Stimulated activated CD4-positive, alpha-beta T cell treated with anti-CD3 and anti-CD28 coated beads, TNF-alpha, amount 100 ng/mL, for 24 hours (primary cell): ENCODE measurements at regions not wholly inside any gene's neighbourhood (a gene's known extent, or its start where the extent isn't known, plus 50 kb on each side); places are given as distances from the start of the nearest gene placed in this dataset.
"Not testable (repeated sequence)": the region's sequence is repeated elsewhere in the genome, so short reads cannot be mapped to it uniquely, and the experiment has no call there.

ENCODE experiments used
- DNase-seq, 3 experiments: peaks; one replicate each; pipeline ENCODE4 v3.0.0-alpha.2; 2020; ENCODE audit warnings: low read depth in 3 of 3

GRCh38 chr16:66242672-66243071 is 123.8 kb upstream of the CDH5 start:
- DNase-seq, result no peak

DNA sequence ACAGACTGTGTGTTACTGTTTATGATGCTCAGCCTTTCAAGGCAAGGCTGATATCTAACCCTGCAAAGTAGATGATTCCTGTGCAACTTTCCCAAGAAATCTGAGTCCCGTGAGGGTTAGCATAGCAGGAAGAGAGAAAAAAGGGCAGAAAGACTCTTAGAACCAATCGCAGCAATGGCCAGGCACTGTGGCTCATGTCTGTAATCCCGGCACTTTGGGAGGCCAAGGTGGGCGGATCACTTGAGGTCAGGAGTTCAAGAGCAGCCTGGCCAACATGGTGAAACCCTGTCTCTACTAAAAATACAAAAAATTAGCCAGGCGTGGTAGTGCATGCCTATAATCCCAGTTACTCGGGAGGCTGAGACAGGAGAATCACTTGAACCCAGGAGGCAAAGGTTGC is 124.3 kb upstream of the CDH5 start:
- DNase-seq, result not testable (repeated sequence)

DNA sequence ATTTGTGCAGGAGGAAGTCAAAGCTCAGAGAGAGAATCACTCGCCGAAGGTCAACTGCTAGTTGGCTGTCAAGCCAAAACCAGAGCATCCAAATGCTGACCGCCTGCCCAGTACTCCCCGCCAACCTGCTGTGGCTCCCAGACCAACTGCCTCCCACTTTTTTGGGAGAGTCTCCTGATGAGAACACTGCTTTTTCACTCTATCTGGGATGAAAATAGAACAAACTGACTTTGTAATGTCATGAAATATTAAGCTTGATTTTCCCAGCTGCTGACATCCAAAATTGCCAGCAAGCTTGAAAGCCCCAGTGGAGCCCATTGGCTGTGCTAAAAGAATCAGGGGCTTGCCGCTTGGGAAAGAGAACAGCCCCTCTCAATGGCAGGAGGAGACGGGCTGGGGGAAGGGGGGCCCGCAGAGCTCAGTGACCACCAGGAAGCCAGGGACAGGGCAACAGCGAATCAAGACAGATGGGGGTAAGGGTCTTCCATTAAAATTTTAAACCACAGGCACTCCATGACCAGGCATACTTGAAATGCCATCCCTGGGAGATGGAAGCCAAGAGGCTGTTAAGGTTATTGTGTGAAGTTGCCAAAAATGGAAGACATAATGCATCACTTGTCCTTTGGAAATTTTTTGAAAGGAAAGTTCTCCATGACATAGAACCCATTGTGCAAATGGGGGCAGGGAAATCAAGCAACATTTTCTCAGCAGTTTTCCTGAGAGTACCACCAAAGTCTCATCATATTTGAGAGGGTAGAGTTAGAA is 125.7 kb upstream of the CDH5 start:
- DNase-seq, result no peak

DNA sequence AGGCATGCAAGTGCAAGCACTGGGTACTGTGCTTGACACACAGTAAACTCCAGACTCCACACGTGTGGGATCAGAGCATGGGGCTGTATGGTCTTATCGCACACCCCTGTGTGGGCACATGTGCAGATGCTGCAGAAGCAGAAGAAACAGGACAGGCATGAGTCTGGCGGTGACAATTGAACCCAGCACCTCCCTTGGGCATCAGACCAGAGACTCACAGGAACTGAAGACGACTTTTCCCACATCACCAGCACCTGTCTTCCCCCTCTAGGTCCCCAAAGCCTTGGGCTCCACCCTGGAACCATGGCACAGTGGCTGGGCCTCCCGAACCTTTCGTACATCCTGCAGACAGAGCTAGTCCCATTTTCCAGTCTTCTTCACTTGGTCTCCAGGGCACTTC is 126.4 kb upstream of the CDH5 start:
- DNase-seq, result no peak

DNA sequence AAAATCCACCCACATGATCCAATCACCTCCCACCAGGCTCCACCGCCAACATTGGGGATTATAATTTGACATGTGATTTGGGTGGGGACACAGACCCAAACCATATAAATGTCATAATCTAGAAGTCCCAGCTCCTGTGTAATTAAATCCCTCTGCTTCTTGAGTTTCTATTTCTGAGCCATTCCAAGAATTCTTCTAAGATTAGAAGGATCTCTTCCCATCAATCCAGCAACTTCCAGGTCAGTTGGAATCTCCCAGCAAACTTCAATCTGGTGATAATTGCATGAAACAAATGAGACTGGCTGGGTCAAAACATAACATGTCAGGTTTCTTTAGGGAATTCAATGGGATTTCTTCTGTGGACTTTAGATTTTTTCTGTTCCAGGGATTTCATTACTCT is 127.8 kb upstream of the CDH5 start:
- no peak for DNase-seq

DNA sequence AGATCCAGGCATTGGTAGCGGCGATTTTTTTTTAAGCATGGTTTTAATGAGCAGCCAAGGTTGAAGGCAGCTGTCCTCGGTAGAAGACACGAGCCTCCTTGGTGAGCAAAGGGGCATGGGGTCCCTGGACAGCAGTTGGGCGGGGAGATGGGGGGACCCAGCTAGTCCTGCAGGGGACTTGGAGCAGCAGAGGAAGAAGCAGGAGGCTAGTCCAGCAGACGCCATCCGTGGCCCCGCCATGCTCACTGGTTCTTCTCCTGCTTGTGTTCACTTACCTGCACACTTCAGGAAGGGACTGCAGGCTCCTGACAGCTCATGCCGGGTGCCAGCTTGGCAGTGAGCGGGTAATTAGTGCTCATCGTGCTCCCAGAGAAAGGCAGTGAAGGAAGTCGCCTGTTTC is 130.2 kb upstream of the CDH5 start:
- DNase-seq, result no peak

DNA sequence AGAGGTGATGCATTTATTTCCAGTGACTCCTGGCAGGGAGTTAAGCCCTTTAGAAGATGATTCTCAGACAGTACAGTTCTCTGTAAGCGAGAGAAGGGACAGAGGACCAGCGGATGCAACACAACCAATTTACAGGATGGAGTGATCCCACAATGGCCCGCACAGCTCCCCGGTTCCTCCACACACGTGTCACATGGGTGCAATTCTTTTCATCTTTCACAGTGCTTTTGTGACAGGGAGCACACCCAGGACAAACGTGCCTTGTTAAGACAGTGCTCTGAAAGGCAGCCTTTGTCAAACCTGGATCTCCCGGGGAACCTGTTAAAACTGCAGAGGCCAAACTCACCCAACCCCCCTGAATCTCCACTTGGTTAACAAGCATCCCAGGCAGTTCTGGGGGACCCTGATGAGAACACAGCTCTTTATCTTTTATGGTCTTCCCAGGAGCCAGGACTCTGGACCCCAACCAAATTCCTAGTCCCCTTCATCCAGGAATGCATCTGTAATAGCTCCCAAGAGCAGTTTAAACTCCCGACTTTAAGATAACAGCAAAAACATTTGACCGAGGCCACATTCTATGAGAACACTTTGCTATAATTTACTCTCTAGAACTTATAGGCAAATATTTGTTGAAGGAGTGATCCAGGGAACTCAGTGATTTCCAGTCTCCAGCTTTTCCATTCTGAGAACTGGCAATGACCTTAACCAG is 134.9 kb upstream of the CDH5 start:
- DNase-seq, result no peak

DNA sequence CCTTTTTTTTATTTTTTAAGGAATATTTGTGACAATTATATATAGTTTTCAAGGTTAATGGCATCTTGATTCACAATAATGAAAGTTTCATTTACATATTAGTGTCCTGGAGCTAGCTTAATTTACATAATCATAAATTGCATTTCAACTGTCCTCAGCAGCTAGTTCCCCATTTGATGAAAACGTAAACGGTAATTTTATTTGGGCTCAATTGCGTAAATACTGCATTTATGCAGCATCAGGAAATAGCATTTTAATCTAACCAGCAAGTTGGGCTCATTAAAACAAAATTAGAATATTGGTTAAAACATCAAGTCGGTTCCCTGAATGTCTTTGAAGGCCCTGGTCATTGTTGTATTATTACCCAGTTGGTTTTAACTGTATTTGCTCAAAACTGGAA is 136.8 kb upstream of the CDH5 start:
- DNase-seq, result no peak

- DNase-seq, result no peak
Observed at GRCh38 chr16:66228792-66229191, 137.7 kb upstream of the CDH5 start.

DNA sequence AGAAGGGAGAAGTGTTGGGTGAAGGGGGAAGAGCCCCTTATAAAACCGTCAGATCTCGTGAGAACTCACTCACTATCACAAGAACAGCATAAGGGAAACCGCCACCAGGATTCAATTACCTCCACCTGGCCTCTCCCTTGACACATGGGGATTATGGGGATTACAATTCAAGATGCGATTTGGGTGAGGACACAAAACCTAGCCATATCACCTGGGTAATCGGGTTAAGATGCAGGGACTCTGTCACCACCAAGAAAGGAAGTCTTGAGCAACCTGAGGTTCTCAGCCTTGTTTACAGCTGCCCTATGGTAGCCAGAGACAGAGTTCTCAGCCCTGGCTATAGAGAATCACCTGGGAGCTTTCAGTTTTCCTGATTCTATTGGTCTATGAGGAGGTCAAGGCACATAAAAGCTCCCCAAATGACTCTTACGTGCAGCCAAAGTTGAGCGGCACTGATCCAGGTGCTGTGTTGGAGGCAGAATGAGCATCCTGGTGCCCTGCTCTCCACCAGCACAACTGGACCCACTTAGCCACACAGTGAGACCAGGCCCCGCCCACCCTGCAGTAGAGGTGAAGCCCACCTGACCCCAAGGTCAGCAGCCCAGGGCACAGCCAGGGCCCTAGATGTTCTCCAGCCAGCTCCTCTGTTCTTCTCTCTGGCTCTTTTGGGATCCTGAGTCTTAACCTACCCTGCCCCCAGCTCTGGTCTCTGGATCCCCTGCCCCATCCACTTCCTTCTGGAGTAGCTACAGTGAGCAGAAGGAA is 138.5 kb upstream of the CDH5 start:
- no peak for DNase-seq

- no peak for DNase-seq
Observed at GRCh38 chr16:66226762-66227161, 139.7 kb upstream of the CDH5 start.

- no peak for DNase-seq
Observed at GRCh38 chr16:66225696-66226095, 140.8 kb upstream of the CDH5 start.

DNA sequence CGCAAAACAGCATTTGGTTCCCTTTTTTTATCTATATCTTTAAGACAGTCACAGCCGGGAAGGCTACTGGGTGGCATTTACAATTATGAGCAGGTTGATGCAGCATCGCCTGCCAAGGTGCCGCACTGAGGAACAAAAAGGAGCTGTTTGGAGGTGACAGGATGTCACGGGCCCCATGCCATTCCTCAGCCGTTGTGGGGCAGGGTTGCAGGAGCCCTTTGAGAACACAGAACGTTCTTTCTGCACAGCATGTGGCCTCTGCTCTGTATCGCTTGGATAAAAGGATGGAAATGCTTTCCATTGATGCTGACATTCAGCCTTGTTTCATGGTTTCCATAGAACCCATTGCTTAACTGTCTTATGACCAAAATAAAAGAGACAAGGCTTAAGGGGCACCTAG is 141.9 kb upstream of the CDH5 start:
- no peak for DNase-seq

DNA sequence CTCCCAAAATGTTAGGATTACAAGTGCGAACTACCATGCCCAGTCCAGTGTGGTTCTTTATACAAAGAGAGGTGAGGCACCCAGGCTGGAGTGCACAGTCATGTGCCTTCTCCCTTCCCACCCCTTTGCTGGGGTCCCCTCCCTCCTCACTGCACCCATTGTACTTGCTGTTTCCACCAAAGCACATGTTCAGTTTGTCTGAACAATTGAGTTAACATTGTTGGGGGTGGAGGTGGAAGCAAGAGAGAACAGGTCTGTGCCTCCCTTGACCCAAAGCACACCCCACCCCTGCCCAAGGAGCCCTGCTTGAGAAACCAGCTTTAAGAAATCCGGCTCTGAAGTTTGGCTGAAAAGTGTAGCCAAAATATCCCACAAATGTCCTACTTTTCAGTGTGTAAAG is 142.3 kb upstream of the CDH5 start:
- no peak for DNase-seq

- no peak for DNase-seq
Observed at GRCh38 chr16:66223176-66223780, 143.2 kb upstream of the CDH5 start.

- DNase-seq, result no peak
Observed at GRCh38 chr16:66222756-66223155, 143.7 kb upstream of the CDH5 start.

GRCh38 chr16:66220702-66221101 is 145.8 kb upstream of the CDH5 start:
- DNase-seq, result no peak

DNA sequence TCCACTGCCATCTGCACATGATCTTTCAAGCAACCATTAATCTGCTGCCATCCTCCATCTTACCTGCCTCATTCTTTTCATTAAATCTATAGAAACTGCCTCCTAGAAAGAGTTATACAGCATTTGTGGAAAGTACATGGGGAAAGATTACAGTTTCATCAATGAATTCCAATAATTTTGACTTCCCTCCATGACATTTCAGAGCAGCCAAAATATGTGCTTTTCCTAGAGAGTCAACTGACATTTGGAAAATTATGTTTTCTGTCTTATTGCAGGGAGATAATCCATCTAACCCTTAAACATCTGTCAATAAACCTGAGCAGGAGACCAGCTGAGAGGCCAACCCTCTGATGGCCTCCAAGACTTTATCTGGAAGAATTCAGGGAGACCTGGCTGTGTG is 147.0 kb upstream of the CDH5 start:
- DNase-seq, result no peak

DNA sequence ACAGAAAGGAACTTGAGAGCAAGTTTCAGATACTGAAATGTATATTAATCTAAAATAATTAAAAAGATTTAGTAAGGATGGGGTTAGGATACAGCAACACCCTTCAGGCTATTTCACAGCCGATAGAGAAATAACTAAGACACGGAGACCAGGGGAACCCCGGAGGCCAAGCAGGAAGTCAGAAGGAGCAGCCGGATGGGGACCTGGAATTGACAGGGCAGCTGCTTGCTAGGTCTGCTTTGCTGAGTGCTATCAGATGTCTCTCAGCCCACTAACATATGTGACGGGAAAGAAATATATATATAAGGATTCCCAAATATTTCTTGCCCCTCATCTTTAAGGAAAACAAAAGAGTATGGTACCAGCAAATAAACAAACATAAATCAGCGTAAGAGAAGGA is 154.1 kb upstream of the CDH5 start:
- DNase-seq, result no peak

DNA sequence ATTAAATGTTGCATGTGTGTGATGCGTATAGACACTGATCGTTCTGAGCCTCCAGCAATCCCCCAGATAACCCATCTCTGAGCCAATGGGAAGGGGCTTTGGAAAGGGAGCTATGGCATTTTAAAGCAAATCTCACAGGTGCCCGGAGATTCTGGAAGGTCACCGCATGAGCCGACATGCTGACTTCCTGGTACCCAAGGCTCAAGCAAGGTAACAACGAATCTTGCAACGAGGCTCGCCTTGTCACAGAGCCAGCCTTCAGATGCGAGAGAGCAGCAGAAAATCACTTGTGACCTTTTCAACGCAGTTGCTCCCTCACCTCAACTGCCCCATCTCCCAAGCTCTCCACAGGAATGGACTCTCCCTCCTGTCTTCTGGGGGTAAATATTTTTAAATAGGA is 154.8 kb upstream of the CDH5 start:
- DNase-seq, result no peak

DNA sequence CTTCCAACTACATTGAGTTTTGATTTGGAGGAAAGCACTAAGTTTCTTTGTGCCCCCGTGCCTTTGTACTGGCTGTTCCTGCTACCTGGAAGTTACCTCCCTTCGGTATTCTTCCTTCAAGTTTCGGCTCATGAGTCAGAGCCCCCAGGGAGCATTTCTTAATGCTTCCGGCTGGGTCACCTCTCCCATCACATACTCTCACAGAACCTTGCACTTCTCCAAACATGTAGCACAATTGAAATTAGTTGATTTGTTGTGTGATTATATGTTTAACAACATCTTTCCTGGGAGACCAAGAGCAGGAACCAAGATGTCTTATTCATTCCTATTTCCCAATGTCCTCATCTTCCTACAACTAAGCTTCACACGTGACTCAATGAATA is 158.6 kb upstream of the CDH5 start:
- DNase-seq, result no peak

DNA sequence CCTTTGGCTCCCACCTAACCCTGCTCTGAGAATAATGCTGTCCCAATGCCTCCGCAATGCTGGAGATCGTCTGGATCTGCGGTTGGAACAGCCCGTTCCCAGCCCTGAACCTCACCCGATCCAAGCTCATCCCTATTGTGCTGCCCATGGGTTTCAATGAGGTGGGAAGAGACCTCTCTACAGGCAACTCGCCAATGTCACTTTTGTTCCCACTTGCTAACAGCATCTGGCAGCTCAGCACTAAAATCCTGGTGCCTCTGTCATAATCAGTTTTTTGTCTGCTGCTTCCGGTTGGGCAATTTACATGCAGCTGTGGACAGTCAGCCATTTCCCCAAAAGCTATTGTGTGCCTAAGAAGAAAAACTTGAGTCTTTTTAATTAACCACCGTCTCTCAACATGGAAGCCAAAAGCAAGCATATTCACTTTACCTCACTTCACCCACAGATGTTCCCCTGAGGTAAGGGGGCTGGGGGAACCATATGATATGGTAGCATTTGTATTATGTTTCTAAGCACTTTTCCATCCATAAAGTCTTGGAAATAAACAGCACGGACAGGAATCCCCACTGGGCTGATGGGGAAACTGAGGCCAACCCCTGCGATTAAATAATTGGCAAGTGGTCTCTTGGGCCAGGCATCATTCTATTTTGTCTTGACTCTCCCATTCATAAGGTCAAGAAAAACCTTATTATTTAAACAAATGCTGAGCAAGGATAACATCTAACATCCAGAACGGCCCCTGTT is 159.2 kb upstream of the CDH5 start:
- no peak for DNase-seq
